ENCODE measurements at regions not wholly inside any gene's neighbourhood (a gene's known extent, or its start where the extent isn't known, plus 50 kb on each side); places are given as distances from the start of the nearest gene placed in this dataset.

DNA sequence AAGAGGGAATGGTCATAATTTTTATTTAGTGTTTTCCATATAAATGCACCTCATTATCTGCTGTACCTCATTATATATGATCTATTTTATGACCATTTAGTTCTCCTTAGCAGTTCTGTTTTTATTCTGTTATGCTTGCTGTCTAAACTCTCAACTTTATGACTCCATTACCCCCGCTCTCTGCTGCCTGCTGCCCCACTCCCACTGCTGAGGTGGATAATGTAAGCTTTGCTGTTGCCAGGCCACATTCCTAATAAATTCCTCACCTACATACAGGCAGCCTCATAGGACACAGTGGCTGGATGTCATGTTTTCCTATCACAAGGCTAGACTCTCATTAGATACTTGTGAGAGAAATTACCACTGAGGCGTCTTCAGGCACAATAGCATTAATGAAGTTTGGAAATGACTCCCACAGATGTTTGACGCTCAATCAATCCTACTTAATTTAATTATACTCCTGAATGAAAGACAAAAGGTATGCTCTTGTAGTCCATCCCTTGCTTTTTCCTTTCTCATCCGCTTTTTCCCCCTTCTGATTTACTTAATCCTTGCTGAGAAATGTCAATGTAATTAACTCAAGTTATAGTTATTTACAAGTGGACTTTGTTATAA is 497.5 kb upstream of the IGFBP7 start:
- DNase-seq (ENCODE audit: low read depth) = no peak

DNA sequence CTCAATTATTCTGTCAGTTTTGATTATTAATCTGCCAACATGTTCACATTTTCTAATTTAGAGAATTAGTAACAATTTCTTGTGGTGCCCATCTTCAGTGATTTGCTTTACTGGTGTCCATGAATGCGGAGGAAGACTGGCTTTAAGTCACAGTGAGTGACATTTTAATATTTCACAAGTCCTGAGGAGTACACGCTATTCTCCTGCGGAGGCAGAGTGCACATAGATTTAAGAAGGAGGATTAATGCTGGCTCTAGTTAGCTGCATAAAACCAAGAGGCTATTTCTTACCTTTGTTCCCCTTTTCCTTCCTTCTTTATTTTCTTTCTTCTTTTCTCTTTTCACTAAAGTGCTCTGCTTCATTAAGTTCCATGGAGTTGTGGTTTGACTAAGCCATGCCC is 495.2 kb upstream of the IGFBP7 start:
- DNase-seq (ENCODE audit: low read depth) = no peak

DNA sequence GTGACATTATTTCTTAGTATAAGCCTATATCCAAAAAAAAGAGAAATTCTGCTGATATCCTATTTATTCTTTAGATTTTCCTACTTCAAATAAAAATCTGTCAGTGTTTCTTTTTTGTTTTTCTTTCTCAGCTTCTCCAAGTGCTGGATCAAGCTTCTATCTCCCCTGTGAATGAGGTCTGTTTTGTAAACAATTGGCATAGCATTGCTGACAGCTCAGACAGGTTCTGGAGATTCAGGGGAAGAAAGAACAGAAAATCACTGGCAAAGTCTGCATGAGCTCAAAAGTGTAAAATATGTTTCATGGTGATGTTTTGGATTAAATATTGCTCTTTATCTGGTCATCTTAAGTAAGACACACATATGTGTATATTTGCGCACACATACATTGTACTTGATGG is 492.0 kb upstream of the IGFBP7 start:
- no peak for DNase-seq (ENCODE audit: low read depth)

DNA sequence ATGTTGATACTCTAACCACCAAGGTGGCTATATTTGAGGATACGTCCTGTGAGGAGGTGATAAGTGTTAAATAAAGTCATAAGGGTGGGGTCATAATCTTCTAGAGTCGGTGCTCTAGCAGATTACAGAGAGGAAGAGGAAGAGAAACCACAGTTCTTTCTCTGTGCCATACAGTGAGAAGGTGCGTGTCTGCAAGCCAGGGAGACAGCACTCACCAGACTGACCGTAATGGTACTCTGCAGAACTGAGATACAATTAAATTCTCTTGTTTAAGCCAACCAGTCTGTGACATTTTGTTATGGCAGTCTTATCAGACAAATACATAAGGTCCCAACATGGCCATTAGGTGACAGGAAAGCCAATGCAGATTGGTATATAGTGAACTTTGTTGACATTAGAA is 480.9 kb upstream of the IGFBP7 start:
- DNase-seq (ENCODE audit: low read depth) = no peak

DNA sequence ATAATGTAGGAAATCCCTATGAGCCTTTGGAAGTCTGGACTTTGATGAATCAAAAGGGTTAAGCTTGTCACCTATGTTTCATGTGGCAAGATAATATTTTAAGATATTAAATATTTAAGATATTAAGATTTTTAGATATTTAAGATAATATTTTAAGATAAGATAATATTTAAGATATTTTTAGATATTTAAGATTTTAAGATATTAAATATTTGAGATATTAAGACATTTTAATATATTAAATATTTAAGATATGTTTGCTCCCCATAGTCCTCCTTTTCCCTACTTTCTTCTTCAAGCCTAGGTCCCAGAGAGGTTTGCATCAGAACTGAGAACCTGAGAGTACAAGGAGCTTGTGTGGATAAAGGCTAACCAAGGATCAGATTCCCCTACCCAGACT is 478.4 kb upstream of the IGFBP7 start:
- DNase-seq (ENCODE audit: low read depth) = no peak

DNA sequence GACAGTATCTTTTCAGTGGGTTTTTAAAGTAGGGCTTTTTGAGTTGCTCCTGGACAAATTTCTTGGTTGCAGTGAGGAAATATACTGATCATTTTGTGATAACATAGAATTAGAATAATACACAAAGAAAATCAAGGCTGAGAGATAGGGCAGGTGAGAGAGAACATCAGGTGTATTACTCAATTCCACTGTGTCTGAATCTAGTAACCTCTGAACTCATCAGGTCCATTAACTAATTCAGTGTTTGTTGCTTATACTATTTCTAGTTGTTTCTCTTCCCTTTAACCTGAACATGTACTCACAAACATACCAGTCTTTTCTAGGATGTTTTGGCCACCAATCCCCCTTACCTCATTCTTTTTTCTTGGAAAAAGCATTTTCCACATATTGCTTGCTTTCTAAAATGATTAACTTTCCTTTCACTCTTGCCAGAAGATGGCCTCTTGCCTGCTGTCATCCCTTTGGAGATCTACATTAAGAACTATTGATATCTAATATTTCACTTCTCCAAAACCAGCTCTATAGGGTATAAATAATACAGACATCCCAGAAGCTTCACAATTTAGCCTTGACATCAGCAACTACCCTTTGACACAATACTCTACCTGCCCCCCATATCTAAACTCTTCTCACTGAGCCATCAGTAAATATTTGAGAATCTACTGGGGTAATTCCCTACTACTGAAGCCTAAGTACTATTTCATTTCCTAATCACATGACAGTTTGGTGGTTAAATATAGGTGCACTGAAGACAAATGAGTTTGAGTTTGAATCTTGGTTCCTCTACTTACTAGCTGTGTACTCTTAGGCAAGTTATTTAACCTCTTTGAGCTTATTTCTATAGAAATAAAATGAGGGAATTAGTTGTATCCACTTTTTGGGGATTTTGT is 470.8 kb upstream of the IGFBP7 start:
- no peak for DNase-seq (ENCODE audit: low read depth)

DNA sequence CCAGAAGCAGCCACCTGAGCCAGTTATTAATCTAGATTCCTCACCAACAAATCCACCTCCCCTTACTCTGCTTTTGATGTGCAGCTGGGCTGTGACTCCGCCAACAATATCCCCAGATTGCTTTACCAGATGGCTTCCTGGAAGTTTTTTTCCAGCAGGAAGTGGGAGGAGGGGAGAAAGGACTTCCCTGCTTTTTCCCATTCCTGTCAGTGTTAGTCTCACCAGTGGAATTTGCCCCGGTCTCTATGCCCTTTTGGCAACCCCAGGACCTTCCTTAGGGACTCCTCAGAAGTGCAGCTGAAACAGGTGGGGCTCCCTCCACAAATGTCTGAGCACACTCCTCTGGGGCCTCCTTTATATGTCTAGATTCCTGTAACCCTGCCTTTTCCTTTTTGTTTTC is 465.2 kb upstream of the IGFBP7 start:
- DNase-seq (ENCODE audit: low read depth) = no peak

DNA sequence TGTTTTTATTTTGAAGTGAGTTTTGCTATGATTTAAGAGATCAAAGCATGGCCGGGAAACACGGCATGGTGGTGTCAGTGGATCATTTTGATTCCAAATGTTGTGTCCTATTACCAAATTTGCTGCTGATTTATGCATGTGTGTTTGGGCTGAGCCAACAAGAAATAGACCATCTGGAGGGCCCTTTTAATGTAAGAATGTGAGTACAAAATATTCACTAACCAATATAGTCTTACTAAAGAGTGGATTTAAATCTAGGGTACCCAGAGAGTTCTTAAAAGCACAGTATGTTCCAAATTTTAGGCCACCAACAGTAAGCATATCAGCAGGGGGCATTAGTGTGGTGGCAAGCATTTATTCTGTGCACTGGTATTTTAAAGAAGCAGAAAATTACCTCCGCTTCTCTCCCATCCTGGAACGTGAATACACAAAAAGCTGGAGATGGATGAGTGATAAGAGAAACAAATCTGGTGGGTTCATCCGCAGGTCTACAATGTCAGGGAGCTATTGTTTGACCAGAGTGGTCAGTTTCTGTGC is 444.4 kb upstream of the IGFBP7 start:
- DNase-seq (ENCODE audit: low read depth) = no peak

DNA sequence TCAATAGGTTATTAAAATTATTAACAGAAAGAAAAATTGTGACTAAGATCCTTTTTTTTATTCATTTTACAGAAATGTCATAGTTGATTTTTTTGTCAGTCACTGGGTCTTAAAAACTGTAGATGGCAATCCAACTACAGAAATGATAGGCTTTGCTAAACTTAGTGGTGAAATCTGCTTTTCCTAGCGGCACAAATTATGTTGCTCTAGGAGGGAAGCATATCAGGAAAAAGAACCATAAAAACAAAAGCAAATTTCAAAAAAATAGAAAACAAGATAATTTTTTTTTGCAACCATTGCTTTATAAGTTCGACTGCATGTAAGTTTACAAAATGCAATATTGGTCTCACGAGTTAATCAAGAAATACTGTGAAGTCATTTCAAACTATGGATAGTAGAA is 443.5 kb upstream of the IGFBP7 start:
- no peak for DNase-seq (ENCODE audit: low read depth)

DNA sequence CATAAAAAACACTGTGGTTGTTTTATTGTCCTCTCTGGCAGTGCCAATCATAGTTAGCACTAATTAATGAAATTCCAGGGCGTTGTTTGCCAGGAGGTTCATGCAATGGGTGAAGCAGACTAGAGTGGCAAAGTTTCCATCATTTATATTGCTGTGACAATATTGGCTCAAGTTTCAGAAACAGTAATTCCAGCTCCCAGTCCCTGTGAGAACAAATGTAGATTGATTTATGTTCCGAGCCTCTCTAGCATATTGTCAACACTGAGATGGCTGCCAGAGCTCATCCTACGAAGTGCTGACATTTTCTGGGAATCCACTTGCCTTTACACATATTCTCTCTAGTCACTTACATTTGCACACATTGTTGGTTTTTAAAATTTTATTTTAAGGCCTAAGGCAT is 440.0 kb upstream of the IGFBP7 start:
- DNase-seq (ENCODE audit: low read depth) = no peak

DNA sequence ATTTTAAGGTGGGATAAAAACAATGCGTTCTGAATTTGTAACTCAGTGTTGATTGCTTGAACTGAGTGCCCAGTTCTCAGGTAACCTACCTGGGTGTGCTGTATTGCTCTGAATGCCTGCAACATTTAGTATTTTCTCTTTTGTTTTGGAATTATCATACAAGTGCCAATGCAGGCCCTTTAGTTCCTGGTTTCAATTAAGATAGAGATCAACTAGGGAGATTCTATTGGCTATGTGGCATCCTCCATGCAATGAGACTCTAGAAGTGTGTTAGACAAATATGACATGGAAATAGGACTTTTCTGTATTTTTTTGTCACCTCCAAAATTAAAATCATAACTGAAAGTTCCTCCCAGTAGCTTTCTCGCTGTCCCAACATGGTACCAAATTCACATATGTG is 438.7 kb upstream of the IGFBP7 start:
- DNase-seq (ENCODE audit: low read depth) = no peak

DNA sequence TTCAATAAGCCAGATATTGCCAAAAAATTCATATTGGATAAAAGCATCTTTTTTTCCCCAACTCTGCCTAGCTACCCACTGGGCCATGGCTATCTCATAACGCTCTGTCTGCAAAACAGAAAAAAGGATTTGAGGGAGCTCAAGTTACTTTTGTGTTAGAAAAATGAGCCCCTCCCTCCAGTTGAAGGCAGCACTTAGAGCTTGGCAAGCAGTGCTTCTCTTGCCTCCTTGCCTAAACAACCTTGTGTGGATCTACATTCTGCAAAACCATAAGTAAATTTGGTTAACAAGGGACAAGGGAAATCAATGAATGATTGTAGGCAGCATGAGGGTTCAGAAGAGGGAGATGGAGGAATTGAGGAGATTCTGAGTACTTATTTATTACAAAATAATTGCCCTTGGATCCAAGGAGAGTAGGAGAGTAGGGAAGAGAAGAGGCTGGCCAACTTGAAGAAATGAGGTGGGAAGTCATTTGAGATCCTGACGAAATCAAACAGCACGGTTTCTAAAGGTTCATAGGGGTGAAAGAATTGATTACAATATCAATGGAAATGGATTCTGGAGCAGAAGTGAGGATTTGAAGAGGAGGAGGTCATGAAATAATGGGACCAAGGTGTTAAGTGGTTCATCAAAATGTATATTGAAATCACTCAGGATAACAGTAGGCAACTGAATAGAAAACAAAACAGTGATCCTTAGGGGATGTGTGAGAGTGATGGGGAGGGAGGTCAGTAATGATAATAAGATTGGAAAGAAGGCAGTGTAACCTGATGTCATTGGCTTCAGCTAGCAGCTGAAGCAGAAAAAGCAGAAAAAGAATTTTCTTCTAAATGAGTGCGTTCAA is 434.8 kb upstream of the IGFBP7 start:
- DNase-seq (ENCODE audit: low read depth) = no peak

DNA sequence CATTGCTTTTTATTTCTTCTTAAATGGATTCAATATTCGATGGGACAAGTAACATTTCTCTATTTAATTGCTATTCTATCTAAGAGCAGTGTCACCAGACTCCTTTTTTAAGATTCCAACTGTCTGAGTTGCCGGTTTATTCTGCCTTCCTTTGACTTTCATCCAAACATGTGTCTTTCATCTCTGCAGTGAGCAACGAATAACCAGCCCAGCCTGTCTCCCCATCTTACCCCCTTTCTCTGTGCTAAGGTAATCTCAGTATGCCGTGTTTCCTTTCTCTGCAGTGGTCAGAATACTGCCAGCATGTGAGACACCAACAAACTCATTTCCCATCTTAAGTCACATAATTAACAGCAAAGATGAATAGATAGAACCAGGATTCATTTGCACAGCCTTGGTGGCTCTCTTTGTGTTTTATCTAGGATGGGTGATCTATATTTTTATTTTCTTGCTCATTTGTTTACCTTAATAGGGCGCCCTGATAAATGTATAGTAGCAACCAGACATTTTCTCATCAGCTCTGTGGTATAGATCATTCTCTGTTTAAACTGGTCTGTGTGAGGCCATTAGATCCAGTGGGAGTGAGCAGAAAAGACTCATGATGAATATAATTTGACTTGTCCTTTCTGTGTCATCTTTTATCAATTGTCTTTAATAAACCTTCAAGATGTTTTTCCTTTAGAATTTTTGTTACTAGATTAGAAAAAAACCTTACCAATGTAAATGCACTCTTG is 394.8 kb upstream of the IGFBP7 start:
- no peak for DNase-seq (ENCODE audit: low read depth)

DNA sequence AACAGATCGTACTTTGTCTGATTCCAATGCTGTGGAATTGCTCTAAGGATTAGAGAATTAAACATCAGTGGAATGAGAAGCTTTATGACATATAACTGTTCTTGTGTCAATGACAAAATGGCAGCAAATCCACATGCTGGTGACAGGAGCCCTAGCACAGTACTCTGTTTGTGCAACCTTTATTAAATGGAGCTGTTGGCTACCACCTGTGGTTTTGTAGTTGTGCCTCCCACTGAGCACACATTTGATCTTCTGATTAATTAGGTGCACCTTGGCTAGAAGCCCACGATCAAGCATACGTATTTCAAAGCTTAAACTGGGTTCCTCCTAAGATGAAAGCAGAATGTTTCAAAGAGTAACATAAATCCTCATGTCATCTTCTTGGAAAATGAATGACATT is 394.0 kb upstream of the IGFBP7 start:
- no peak for DNase-seq (ENCODE audit: low read depth)

DNA sequence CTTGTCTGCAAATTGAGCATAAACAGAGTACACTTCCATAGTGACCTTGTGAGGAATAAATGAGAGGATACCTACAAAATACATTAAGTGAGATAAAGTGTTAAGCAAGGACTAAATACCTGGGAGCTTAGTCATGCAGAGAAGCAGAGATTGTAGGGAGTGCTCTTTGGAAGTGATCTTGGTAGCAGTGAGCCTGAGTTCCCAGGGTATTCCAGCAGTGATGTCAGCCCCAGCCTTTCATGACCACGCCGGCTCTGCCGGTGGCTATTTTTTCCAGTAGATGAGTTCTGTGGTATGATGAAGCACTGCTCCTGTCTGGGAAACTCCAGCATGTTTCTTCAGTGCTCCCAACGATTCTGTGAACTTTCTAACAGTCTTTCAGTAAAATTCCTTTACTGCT is 391.5 kb upstream of the IGFBP7 start:
- no peak for DNase-seq (ENCODE audit: low read depth)

DNA sequence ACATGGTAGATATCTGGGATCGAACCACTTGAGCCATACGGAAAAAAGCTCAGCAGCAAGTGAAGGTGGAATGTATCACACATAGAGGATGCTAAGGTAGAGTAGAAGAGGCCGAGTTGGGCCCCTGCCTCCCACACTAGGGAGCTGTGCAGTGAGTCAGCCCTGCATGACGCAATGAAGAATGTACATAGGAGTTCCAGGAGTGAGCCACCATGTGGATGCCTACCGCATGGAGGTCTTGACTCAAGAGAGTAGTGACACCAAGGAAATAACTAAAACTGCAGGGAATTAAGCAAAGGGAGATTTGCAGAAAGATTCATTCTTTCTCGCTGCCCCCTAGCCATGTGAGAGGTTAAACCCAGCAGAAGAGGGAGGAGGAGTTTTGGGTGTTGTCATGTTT is 389.6 kb upstream of the IGFBP7 start:
- DNase-seq (ENCODE audit: low read depth) = no peak

DNA sequence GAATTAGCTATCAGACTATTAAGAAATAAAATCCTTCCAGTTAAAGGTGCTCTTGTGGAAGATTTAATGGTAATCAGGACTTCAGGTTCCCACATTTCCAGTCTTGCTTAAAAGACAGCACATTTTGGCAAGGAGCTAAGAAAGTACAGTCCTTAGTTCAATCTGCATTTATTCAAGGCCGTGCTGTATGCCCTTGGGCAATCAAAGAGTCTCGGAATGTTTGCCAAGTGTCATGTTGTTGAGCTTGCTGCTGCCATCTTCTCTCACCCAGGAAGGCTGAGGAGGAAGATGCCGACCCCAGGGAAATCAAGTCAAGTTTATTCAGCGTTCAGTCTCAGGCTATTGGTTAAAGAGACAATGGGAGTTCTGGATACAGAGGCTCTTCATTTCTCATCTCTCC is 388.1 kb upstream of the IGFBP7 start:
- DNase-seq (ENCODE audit: low read depth) = no peak

DNA sequence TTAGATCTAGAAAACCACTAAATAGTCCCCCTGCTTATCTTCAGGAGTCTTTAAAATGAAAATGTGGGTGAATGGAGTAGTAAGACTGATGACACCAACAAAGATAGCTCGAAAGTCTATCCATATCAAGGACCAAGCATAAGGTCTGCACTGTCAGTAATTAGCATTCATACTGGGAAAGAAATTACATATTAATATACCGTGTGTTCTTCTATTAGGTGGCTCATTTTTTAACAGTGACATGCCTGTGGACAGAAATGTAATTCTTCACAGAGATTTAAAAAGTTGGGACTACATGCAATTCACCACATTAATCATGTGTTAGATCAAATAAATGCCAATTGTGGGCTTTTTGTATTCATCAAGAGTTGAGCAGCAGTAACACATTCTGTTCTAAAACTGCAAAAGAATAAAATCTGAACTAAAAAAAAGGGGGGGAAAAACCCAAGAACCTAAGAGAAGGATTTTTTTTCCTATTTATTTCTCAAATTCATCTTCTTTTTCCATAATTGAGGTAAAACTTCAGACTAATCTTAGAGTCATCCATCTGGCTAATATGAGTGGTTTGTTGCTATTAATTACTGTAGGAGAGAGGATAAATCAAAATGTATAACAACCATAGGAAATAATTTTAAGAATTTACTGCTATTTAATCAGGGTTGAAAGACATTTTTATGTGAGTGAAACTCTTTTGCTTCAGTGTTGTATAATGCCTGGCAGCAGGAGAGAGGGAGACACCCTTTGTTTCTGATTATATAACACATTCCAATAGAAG is 386.7 kb upstream of the IGFBP7 start:
- DNase-seq (ENCODE audit: low read depth) = no peak

DNA sequence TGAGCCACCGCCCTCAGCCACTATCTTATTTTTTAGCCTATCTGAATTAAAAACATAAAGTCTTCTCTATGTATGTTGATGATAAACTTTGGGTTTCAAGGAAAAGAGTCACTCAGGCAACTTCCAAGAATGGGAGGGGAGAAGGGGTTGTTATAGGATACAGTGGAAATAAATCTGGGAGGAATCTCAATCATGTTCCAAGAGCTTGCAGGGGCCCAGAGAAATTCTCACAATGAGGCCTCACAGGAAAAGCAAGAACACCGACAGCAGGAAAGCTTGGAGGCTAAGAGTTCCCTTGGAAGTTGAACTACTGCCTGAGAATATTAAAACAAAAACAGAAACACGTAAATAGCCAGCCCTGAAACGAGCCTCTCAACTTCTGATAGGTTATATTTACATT is 384.6 kb upstream of the IGFBP7 start:
- no peak for DNase-seq (ENCODE audit: low read depth)

DNA sequence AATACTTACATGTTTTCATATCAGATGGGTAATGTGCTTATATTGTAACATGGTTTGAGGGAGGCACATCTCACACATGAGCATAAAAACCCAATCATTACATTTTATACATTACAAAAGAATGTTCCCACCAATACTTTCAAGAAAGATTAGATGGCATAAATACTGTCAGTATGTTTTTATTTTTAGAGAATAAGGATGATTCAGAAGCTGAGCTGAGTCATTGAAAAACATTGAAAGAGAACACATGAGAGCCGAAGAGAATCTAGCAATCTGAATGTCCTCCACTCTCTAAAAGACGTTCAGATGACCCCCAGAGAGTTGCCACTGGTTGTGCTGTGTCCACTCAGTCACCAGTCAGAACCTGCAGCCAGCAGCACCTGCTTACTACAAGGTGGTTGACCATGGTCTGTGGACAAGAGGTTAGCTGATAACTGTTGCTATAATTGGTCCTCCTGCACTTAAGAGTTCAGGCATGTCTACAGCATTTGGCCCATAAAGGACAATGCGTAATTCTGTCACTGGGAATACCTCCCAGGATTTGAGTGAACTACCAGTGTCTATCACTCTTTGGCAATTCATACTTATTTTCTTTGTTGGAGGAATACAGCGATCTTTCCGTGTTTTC is 382.2 kb upstream of the IGFBP7 start:
- DNase-seq (ENCODE audit: low read depth) = no peak

DNA sequence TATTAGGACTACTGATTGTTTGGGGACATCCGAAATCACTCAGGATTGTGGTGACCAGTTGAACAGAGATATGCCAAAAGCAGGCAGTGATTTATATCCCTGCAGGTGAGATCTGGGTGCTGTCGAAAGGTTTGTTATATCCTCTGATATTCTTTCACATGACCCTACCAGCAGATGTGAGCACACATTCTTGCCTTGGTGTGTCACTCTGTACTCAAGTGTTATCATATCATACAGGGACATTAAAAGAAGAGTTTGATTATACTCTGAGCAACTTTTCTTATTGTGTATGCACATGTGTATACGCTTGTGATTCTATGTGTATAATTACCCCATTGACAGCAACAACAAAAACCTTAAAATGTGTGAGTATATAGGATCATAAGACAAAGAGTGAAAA is 381.2 kb upstream of the IGFBP7 start:
- DNase-seq (ENCODE audit: low read depth) = no peak
